Esophagus (tissue), 2 donors: ENCODE measurements at regions not wholly inside any gene's neighbourhood (a gene's known extent, or its start where the extent isn't known, plus 50 kb on each side); places are given as distances from the start of the nearest gene placed in this dataset.

Experiments used
- H3K27ac ChIP-seq, 2 donors: one replicate each; pipeline ENCODE4 v1.5.1; 2013; ENCODE audit warnings: low read depth in 2 of 2, mild to moderate bottlenecking in 2 of 2, inconsistent platforms in 1 of 2, low read length in 1 of 2, moderate library complexity in 1 of 2
- H3K27me3 ChIP-seq, 2 donors: one replicate each; pipeline ENCODE4 v1.6.1; 2013; ENCODE audit warnings: low read length in 2 of 2, control low read depth in 1 of 2, mild to moderate bottlenecking in 1 of 2; ENCODE audit not compliant: insufficient read depth in 2 of 2, control insufficient read depth in 1 of 2
- H3K36me3 ChIP-seq, 2 donors: one replicate each; pipeline ENCODE4 v1.6.1; 2013; ENCODE audit warnings: low read length in 1 of 2; ENCODE audit not compliant: control insufficient read depth in 2 of 2, insufficient read depth in 2 of 2
- H3K4me1 ChIP-seq, 2 donors: one replicate each; pipeline ENCODE4 v1.6.1; 2013; ENCODE audit warnings: low read length in 1 of 2; ENCODE audit not compliant: control insufficient read depth in 2 of 2, insufficient read depth in 2 of 2
- H3K4me3 ChIP-seq, 2 donors: one replicate each; pipeline ENCODE4 v1.5.1; 2013; ENCODE audit warnings: low read length in 2 of 2, mild to moderate bottlenecking in 2 of 2, low read depth in 1 of 2, moderate library complexity in 1 of 2
- H3K9me3 ChIP-seq, 2 donors: one replicate each; pipeline ENCODE4 v1.6.1; 2013; ENCODE audit warnings: mild to moderate bottlenecking in 2 of 2, low read depth in 1 of 2, low read length in 1 of 2, moderate library complexity in 1 of 2; ENCODE audit not compliant: control insufficient read depth in 2 of 2, insufficient read depth in 1 of 2
- WGBS, 2 donors: extraction: QIAGEN DNeasy Blood & Tissue Kit; methylation state at CpG; one replicate each; pipeline ENCODE4 v1.1.7; 2013; 5-methylcytosine and 5-hydroxymethylcytosine counted together
- donor health status: healthy with polysubstance abuse.
- donor health status: Bipolar disorder and iron deficiency.

DNA sequence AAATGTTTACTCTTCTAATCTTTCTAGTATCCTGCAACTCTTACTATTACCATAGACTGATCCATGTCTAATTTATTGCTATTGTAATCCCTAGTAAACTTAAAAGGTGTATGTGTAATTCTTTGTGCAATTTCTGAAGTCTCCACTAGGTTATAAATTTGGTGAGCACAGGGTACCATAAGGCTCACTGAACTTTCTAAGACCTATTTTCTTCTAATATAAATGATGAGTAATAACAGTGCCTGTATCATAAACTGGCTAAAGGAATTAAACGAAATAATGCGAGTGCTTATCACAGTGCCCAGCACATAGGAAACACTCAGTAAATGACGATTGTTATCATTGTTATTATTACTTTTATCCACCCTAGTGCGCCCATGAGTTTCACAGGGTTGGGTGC is 119.1 kb downstream of the KLF12 start:
- no peaks in the 10 kb centered on the region for H3K36me3 ChIP-seq
- no peak overlapping the region for H3K27ac ChIP-seq
- no peaks in the 10 kb centered on the region for H3K9me3 ChIP-seq
- no peaks in the 10 kb centered on the region for H3K4me1 ChIP-seq
- H3K4me3 ChIP-seq = no peak overlapping the region
- 96 to 97% methylated on average over 4 of the region's 4 CpGs for WGBS, 2 donors
- H3K27me3 ChIP-seq = no peaks in the 10 kb centered on the region

DNA sequence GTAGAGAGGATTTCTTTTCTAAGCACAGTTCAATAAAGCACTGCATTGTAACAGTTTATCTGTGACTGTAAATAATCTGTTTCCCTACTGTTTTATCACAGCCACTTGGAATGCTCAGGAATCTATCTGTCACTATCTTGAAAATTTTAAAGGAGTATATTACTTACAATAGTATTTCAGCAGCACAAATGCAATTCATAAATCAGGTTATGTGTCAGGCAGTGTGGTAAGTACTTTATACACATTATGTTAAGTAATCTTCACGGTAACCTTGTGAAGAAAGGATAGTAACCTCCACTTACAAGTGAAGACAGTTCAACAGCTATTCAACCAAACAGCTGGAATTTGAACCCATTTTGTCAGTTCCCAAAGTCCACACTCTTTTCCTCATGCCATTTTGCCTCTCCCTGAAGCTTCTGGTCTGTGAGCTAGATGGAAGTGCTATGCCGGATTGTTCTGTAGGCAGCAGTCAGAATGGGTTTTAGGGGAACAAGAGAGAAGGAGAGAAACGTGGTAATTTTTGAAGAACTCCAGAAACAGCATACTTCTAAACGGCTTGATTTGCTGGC is 125.0 kb downstream of the KLF12 start:
- no peaks in the 10 kb centered on the region for H3K36me3 ChIP-seq
- H3K27ac ChIP-seq = no peak overlapping the region
- no peaks in the 10 kb centered on the region for H3K27me3 ChIP-seq
- no peak overlapping the region for H3K4me3 ChIP-seq
- 84 to 88% methylated on average over 4 of the region's 4 CpGs for WGBS, 2 donors
- H3K9me3 ChIP-seq = no peaks in the 10 kb centered on the region
- H3K4me1 ChIP-seq = no peaks in the 10 kb centered on the region

DNA sequence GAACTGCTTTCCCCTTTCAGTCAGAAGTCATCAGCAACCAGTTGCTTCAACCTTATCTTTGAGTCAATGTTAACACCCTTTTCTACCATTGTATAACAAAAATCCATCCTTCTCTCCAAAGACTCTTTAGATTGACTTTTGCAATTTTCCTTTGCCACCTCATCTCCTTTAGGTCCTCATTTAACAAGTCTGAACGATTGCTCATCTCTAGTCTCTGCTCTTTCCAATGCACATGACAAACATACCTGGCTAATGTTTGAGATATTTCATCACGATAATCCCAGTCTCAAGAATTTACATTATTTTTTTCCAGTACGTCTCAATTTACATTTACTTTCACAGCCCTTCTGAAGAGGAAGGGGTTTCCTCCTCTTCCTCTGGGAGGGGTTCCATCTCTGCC is 127.5 kb downstream of the KLF12 start:
- Histone ChIP-seq H3K9me3 (no peaks in the 10 kb centered on the region), H3K27ac (no peak overlapping the region), H3K36me3 (no peaks in the 10 kb centered on the region), H3K27me3 (no peaks in the 10 kb centered on the region), H3K4me3 (no peak overlapping the region), H3K4me1 (no peaks in the 10 kb centered on the region)
- 75 to 76% methylated on average over 3 of the region's 3 CpGs for WGBS, 2 donors

DNA sequence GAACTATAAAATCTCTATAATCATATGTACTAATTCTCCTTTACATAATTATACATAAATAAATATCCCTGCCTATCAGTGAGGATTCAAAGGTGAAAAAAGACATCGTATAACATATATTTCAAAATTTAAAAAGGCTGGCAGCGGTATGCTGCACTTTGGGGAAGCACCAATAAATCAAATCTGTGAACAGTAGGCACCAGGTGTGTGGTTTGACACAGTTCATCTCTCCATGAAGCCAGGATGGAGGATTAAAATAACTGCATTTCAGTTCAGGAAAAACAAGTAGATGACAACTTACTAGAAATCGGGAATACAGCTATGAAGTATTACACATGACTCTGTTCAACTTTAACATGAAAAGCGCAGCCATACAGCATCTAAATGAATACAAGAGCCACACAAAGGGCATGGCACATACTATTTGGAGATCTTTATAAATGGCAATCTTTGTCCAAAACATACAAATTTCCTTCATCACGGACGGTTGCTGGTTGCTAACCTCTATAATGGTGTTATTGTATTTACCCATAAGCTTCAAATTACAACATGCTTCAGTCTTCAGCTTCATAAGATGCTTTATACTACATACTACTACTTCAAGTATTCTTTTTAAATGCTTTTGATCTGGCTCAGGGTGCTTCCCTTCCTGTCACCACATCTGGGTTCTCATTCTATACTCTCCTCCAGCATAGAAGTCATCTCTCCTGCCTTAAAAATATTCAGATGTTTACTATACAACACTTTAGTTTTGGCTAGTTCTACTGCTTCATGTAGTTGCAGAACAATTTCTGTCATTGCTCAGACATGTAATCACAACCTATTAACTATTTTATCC is 128.7 kb downstream of the KLF12 start:
- Histone ChIP-seq H3K4me1 (no peaks in the 10 kb centered on the region), H3K27ac (no peak overlapping the region), H3K9me3 (no peaks in the 10 kb centered on the region), H3K36me3 (no peaks in the 10 kb centered on the region), H3K27me3 (no peaks in the 10 kb centered on the region), H3K4me3 (no peak overlapping the region)
- 85% methylated on average over 6 of the region's 6 CpGs for WGBS, 2 donors

DNA sequence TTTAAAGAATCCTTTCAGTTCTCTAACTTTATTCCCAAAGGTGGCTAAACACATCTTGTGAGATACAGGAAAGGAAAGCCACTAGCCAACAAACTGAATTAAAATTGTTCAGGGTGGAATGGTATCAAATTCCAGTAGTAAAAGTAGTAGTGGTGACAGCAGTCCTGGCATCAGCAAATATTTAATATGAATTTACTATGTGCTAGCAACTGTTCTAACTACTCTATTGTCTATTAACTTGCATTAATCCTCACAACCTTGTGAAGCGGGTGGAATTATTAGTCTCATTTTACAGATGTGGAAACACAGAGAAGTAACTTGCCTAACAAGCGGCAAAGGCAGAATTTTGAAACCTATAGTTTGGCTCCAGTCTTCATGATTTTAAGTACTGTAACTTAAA is 130.1 kb downstream of the KLF12 start:
- Histone ChIP-seq H3K27me3 (no peaks in the 10 kb centered on the region), H3K4me1 (no peaks in the 10 kb centered on the region), H3K4me3 (no peak overlapping the region), H3K9me3 (no peaks in the 10 kb centered on the region), H3K36me3 (no peaks in the 10 kb centered on the region), H3K27ac (no peak overlapping the region)
- WGBS, 2 donors = 88 to 95% methylated on average over 2 of the region's 2 CpGs

DNA sequence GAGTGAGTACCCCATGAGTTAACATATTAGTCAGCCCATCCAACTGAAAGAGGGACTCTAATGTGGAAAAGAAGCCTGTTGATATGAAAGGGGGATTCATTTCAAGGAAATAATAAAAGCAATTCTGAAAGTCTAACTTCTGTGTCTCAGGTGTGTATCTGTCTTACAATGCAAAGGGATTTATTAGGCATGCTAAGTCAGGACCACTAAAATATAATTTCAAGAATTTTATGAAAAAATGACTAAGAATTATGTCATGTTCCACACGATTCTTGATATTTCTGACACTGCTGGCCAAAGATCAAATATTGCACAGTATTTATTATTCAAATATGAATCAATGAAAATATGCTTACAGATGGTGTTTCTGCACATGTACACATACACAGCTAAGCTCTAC is 130.8 kb downstream of the KLF12 start:
- no peaks in the 10 kb centered on the region for H3K4me1 ChIP-seq
- no peaks in the 10 kb centered on the region for H3K9me3 ChIP-seq
- H3K36me3 ChIP-seq = no peaks in the 10 kb centered on the region
- H3K4me3 ChIP-seq = no peak overlapping the region
- 41 to 45% methylated on average over 1 of the region's 1 CpG for WGBS, 2 donors
- H3K27me3 ChIP-seq = no peaks in the 10 kb centered on the region
- H3K27ac ChIP-seq = no peak overlapping the region

DNA sequence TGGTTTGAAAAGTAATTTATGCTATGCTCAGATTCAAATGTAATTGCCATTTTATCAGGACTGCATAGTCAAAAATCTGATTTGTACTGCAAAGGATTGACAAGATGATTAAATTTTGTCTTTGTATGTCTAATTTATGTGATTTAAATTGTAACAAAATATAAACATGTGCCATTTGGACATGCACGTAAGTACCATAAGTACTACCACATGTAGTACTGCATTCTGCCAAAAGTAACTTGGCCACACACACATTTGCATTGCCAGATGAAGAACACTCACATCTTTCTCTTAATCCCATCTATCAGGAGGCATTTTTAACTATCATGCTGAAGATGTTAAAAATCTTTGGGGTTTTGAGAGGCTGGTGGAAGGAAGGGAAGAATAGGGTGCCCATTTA is 133.3 kb downstream of the KLF12 start:
- no peaks in the 10 kb centered on the region for H3K9me3 ChIP-seq
- H3K4me1 ChIP-seq = no peaks in the 10 kb centered on the region
- H3K4me3 ChIP-seq = no peak overlapping the region
- H3K36me3 ChIP-seq = no peaks in the 10 kb centered on the region
- no peak overlapping the region for H3K27ac ChIP-seq
- WGBS, 2 donors = 71 to 73% methylated on average over 1 of the region's 1 CpG
- no peaks in the 10 kb centered on the region for H3K27me3 ChIP-seq

DNA sequence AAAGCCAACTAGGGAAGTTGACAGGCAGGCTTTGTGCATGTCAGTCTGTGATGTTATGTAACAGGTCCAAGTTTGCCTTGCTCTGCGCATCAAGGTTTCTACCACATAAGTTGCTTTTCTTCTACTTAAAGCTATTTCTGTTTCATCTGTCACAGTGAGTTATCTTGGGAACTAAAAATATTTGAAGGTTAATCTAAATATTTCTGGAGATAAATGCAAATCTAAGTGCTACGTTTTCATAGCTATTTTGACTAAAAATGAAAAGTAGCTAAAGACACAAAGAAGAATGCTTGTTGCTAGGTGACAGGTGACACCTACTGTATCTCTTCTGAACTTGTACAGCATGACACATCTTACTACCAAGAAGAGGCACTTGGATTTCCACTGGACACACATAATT is 135.6 kb downstream of the KLF12 start:
- no peaks in the 10 kb centered on the region for H3K4me1 ChIP-seq

DNA sequence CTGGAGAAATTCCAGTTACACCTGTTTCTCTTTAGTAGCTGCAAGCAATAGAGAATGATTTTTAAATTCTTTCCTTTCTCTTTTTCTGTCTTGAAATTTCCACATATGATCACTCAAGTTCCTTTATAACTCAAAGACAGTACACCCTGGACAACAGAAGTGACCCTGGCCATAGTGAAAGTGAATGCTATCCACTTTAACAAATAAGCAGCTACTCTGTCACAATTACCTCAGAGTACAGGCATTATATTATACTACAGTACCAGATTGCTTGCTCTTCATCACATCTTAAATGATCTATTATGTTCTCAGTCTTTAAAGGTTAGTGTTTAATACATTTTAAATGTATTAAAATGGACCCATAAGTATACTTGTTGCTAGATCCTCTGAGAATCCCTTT is 136.2 kb downstream of the KLF12 start:
- H3K36me3 ChIP-seq = no peaks in the 10 kb centered on the region
- H3K9me3 ChIP-seq = no peaks in the 10 kb centered on the region
- H3K27me3 ChIP-seq = no peaks in the 10 kb centered on the region
- no peak overlapping the region for H3K27ac ChIP-seq
- no peak overlapping the region for H3K4me3 ChIP-seq
- H3K4me1 ChIP-seq = no peaks in the 10 kb centered on the region

More for the DNA sequence above, 135.6 kb downstream of the KLF12 start:
- no peaks in the 10 kb centered on the region for H3K9me3 ChIP-seq
- no peaks in the 10 kb centered on the region for H3K36me3 ChIP-seq
- no peaks in the 10 kb centered on the region for H3K27me3 ChIP-seq
- H3K27ac ChIP-seq = no peak overlapping the region
- 75 to 78% methylated on average over 2 of the region's 2 CpGs for WGBS, 2 donors
- no peak overlapping the region for H3K4me3 ChIP-seq

DNA sequence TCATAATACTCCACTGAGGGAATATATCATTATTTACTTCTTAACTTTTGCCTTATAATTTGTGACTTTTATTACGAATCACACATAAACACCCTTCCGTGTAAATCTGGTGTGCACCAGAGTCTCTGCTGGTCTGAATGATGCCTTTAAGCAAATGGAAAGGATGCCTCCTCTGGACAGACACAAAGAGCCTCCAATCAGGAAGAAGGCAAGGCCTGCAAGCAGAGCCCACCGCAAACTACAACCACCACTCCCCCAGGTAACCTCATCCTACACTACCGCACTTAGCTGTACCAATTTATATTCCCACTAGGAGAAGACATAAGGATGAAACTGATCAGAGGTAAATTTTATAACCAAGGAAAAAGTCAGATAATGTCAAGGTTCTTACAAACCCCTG is 137.6 kb downstream of the KLF12 start:
- no peak overlapping the region for H3K4me3 ChIP-seq
- H3K4me1 ChIP-seq = no peaks in the 10 kb centered on the region
- no peaks in the 10 kb centered on the region for H3K27me3 ChIP-seq
- H3K27ac ChIP-seq = no peak overlapping the region
- H3K36me3 ChIP-seq = no peaks in the 10 kb centered on the region
- H3K9me3 ChIP-seq = no peaks in the 10 kb centered on the region
- WGBS, 2 donors = 95 to 99% methylated on average over 4 of the region's 4 CpGs
